Neutrophil (primary cell): ENCODE measurements at regions not wholly inside any gene's neighbourhood (a gene's known extent, or its start where the extent isn't known, plus 50 kb on each side); places are given as distances from the start of the nearest gene placed in this dataset.
A peak's percentile ranks its signal among the peaks of the same experiment; 100 is the strongest.

Experiments
- H3K27ac ChIP-seq: fragments of 200-600 bp; sonication (generic); 2 replicates; pipeline ENCODE4 v1.5.1; 2016; ENCODE audit warnings: mild to moderate bottlenecking, moderate library complexity
- H3K27me3 ChIP-seq: fragments of 200-600 bp; sonication (generic); 2 replicates; pipeline ENCODE4 v1.6.0; 2016; ENCODE audit warnings: mild to moderate bottlenecking
- H3K36me3 ChIP-seq: fragments of 200-600 bp; sonication (generic); 2 replicates; pipeline ENCODE4 v1.5.1; 2017
- H3K4me1 ChIP-seq, 2 experiments: fragments of 200-600 bp in 1 of 2; sonication (generic) in 1 of 2; 1 replicate in 1 of 2; 2 replicates in 1 of 2; pipeline versions ENCODE4 v1.5.1 to v1.6.1; 2013 to 2016; ENCODE audit warnings: low read depth in 1 of 2, low read length in 1 of 2, mild to moderate bottlenecking in 1 of 2, moderate library complexity in 1 of 2; ENCODE audit not compliant: control insufficient read depth in 1 of 2, insufficient read depth in 1 of 2
- H3K4me3 ChIP-seq, 2 experiments: fragments of 200-600 bp in 1 of 2; sonication (generic) in 1 of 2; 1 replicate in 1 of 2; 2 replicates in 1 of 2; pipeline ENCODE4 v1.5.1; 2013 to 2016; ENCODE audit warnings: low read depth in 1 of 2, low read length in 1 of 2, mild to moderate bottlenecking in 1 of 2, moderate library complexity in 1 of 2
- H3K9me3 ChIP-seq: fragments of 200-600 bp; sonication (generic); 2 replicates; pipeline ENCODE4 v1.5.1; 2016
- TF ChIP-seq, protein P1 (sequence below): fragments of 200-600 bp; sonication (generic); IDR thresholded peaks from 2 replicates; pipeline ENCODE4 v1.5.1; 2016; ENCODE audit warnings: antibody characterized with exemption

DNA sequence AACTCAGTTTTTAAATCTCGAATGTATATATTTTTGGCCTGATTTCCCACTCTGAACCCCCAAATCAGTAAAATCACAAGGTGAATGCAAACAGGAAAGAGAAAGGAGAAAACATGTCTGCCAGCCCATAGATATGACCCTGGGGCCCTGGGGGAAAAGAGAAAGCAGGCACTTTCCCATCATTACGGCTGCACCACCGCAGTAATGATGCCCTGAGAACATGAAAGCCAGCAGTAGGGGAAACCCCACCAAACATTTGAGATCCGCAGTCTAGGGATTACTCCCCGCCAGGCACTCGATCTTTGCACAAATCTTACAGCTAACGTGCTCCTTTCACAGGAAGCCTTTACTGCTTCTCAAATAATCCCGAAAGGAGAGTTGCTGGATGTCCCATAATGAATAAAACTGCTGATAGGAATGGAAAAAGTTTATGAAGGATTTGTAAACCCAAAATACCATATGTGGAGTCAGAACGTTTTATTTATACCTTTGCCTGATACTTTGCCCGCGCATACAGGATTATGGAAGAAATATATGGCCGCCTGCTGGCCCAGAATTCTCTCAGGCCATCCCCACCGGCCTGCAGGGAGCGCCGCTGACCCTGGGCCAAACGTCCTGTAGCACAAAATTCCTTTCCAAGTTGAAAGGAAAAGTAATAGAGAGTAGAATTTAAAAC is 180.0 kb upstream of the INHBA start:
- peaks cover 32 to 33% of the 10 kb centered on the region in 2 experiments for H3K4me1 ChIP-seq
- no peaks in the 10 kb centered on the region for H3K27me3 ChIP-seq
- H3K4me3 ChIP-seq: no peak overlapping the region
- peak overlapping the region; percentile 87 for H3K27ac ChIP-seq
- no peaks in the 10 kb centered on the region for H3K9me3 ChIP-seq
- no peaks in the 10 kb centered on the region for H3K36me3 ChIP-seq
- TF ChIP-seq, protein P1, sequence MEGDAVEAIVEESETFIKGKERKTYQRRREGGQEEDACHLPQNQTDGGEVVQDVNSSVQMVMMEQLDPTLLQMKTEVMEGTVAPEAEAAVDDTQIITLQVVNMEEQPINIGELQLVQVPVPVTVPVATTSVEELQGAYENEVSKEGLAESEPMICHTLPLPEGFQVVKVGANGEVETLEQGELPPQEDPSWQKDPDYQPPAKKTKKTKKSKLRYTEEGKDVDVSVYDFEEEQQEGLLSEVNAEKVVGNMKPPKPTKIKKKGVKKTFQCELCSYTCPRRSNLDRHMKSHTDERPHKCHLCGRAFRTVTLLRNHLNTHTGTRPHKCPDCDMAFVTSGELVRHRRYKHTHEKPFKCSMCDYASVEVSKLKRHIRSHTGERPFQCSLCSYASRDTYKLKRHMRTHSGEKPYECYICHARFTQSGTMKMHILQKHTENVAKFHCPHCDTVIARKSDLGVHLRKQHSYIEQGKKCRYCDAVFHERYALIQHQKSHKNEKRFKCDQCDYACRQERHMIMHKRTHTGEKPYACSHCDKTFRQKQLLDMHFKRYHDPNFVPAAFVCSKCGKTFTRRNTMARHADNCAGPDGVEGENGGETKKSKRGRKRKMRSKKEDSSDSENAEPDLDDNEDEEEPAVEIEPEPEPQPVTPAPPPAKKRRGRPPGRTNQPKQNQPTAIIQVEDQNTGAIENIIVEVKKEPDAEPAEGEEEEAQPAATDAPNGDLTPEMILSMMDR: no peak

DNA sequence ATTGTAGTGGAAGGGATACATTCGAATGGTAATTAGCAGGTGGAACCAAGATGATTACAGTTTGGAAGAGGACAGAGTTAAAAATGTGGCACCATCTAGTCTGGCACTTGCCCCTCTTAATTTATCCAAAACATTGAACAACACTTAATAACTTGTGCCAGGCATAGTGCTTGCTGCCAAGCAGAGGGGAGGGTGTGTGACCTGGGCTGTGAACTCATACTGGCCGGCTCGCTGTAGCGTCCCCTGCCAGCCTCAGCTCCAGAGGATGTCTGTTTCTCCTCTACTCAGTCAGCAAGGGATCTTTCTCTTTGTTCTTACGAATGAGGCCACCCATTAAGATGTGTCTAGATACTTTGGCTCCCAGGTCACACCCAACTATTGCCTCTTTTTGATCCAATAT is 179.4 kb upstream of the INHBA start:
- peak overlapping the region; percentile 87 for H3K27ac ChIP-seq
- peaks cover 27 to 28% of the 10 kb centered on the region in 2 experiments for H3K4me1 ChIP-seq
- no peaks in the 10 kb centered on the region for H3K27me3 ChIP-seq
- no peaks in the 10 kb centered on the region for H3K9me3 ChIP-seq
- peak overlapping the region; percentile 41 to 47 for H3K4me3 ChIP-seq
- H3K36me3 ChIP-seq: no peaks in the 10 kb centered on the region
- TF ChIP-seq, protein P1: no peak

DNA sequence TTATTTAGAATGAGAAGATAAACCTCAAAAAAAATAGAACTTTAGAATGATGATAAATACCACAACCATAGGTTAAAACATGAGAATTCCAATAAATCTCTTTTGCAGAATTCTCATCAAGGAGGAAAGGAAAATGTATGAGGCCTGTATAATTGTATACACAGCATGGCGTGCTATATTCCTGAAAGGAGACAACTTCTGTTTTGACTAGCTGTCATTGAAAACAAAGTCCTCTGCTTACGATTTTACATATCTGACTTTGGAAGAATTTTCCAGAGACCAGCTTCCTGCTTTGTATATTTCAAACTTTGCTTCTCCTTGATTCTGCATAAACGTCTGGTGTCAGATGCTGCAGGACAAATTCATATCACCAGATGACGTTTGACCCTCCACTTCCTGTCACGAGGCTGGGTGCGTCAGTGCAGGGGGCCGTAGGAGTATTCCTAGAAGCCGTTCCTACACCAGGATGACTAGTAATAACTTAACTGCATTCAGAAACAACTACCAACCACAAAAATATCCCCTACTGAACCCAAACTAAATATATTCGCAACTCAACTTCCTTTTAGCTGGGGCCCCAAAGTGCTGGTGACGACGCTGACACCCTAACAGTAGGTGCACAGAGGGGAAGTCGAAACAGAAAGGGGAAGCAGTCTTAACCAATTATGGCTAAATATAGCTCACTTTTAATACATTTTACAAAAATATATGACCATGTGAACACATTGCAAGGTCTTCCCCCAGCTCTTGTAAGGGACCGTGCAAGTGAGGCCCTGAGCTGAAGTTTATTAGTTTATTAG is 178.6 kb upstream of the INHBA start:
- H3K4me3 ChIP-seq: peak overlapping the region; percentile 42 to 47
- no peaks in the 10 kb centered on the region for H3K27me3 ChIP-seq
- no peaks in the 10 kb centered on the region for H3K36me3 ChIP-seq
- peak overlapping the region; percentile 87 for H3K27ac ChIP-seq
- no peaks in the 10 kb centered on the region for H3K9me3 ChIP-seq
- H3K4me1 ChIP-seq: peaks cover 21 to 22% of the 10 kb centered on the region in 2 experiments
- TF ChIP-seq, protein P1: peak; percentile 30

DNA sequence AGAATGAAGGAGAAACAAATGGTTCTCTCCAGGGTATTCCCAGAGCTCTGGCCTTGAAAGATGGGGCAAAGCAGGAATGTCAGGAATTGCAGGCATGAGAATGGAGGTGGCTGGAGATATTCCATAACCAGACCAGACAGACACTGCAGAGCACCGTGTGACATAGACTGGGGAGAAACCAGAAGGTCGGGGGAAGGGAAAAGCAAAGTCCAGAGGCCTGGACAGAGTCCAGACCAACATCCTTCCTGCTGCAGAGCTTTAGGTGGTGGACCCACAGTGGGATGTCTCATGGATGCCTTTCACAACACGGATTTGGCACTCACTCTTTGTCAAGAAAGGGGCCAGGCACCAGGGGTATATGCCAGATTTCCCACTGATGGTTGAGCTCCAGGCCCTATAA is 177.2 kb upstream of the INHBA start:
- peak overlapping the region; percentile 87 for H3K27ac ChIP-seq
- no peaks in the 10 kb centered on the region for H3K9me3 ChIP-seq
- no peak overlapping the region for H3K4me3 ChIP-seq
- H3K27me3 ChIP-seq: no peaks in the 10 kb centered on the region
- H3K4me1 ChIP-seq: peaks cover 21 to 22% of the 10 kb centered on the region in 2 experiments
- no peaks in the 10 kb centered on the region for H3K36me3 ChIP-seq
- TF ChIP-seq, protein P1: no peak

DNA sequence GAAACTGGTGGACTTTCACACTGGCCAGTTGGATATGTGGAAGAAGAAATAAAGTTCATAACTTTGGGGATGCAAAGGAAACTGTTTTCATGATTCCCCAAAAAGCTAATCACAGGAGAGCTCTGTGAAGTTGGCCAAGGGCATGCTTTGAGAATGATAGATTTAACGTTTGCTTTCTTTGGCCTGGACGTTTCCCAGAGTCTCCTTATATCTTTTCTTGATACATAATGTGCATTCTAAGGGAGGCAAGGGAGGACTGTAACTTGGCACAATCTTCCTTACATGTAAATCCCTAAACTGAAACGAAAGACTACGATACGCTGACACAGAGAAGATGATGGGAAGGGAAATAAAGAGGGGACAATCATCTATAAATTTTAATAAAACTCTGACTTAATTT is 176.5 kb upstream of the INHBA start:
- H3K27ac ChIP-seq: no peak overlapping the region
- H3K27me3 ChIP-seq: no peaks in the 10 kb centered on the region
- TF ChIP-seq, protein P1: no peak
- H3K9me3 ChIP-seq: no peaks in the 10 kb centered on the region
- H3K4me1 ChIP-seq: peaks cover 21 to 22% of the 10 kb centered on the region in 2 experiments
- H3K36me3 ChIP-seq: no peaks in the 10 kb centered on the region
- no peak overlapping the region for H3K4me3 ChIP-seq
